ENCODE measurements at regions not wholly inside any gene's neighbourhood (a gene's known extent, or its start where the extent isn't known, plus 50 kb on each side); places are given as distances from the start of the nearest gene placed in this dataset.

DNA sequence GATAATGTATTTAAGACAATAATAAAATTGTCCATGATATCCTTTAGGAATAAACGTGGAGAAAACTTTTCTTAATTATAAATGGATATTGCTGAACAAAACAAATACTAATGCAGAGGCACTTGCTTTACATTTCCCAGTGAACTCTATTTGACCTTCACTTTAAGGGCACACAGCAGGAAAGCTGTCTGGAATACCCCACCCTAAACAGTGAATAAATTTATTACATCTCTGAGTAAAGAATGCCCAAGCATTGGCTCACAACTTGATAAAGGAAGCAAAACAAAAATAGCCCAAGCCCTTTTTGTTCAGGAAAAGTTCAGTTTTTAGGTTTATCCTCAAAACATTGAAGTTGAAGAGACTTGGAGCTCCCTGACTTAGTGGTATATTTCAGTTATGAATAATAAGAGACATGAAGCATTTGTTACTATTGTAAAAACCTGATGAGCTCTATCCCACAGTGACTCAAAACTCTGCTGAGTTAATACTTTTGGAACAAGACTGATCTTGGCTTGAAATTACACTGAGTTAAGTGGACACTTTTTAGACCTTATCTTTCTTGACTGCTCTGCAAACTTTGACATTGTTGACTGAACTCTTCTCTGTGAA, 353.9 kb downstream of the BCKDHB start:
- TF ChIP-seq, protein P1, sequence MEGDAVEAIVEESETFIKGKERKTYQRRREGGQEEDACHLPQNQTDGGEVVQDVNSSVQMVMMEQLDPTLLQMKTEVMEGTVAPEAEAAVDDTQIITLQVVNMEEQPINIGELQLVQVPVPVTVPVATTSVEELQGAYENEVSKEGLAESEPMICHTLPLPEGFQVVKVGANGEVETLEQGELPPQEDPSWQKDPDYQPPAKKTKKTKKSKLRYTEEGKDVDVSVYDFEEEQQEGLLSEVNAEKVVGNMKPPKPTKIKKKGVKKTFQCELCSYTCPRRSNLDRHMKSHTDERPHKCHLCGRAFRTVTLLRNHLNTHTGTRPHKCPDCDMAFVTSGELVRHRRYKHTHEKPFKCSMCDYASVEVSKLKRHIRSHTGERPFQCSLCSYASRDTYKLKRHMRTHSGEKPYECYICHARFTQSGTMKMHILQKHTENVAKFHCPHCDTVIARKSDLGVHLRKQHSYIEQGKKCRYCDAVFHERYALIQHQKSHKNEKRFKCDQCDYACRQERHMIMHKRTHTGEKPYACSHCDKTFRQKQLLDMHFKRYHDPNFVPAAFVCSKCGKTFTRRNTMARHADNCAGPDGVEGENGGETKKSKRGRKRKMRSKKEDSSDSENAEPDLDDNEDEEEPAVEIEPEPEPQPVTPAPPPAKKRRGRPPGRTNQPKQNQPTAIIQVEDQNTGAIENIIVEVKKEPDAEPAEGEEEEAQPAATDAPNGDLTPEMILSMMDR (IDR thresholded peaks at IDR 0.05), result no peak

DNA sequence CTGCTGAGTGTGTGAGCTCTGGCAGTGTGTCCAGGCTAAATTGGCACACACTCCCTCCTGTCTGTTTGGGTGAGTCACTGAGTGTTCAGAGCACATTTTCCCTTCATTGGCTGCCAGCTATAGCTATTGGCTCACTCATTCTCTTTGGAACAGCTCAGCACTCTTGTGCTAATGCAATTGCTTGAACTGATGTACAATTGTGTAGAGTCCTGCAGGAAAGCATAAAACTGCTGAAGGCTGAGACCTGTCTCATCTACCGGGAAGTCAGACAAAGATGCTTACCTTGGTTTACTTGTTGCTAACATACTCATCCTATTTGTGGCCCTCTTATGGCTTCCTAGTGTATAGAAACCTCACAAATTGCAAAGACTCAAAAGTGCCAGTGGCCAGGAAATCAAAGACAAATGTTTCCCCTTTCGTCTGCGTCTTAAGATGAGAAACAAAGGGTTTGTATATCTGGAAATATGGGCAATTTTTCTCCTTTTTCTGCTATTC, 351.0 kb downstream of the BCKDHB start:
- TF ChIP-seq, protein P1 (IDR thresholded peaks at IDR 0.05), result no peak

DNA sequence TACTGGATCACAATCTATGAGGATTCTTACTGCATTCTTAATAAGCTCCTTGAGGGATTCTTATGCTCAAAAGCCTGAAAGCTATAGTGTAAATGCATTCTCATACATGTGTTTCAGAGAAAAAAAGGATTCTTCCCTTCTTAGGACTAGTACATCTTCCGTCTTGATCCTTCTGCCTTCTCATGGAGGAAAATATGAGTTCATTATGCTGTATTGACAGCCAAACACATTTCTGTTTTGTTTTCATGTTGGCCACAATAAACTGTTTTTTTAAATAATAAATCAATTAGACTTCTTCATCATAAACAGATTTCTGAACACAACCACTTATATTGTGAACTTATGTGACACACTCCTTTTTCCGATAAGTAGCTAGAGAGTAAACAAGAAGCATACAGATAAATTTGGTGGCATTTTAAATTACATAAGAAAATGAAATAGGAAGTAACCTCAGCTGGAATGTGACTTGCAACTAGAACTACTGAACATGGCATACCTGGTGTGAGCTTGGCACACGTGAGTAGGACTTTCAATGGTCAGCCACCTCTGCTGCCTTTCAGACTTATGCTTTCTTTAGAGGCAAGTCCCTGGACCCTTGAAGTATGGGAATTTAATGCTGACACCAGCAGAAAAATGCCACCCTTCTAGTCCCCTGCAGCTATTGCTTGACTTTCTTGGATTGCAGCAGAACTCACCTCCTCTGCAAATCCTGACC, 350.4 kb downstream of the BCKDHB start:
- TF ChIP-seq, protein P1 (IDR thresholded peaks at IDR 0.05), result no peak

DNA sequence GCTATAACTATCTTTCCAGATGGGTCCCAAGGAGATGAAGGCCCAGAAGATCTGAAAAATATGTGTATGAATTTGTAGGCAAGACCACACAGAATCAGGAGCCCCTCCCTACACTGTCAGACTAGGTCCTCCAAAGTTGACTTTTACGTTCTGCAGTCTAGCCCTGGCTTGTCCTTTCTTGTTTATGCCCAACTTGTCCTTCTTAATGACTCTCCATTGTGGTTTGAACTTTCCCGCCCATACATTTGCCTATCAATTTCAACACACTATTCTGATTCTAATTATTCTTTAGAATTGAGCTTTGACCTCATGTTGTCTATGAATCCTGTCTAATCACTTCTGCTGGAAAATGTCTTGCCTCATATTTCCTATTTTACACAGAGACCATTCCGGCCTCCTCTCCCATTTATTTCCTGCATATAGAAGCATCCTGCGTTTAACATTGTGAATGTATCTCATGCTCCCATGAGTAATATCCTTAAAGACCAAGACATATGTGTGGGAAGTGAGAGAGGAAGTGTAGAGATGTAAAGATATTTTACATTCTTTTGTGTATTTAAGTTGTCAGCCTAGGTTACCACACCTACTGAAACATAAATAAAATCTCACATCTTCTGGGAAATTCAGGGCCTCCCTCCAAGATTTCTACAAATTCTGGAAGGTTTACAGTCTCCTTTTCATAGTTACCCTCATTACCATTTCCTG, 348.3 kb downstream of the BCKDHB start:
- TF ChIP-seq, protein P1 (IDR thresholded peaks at IDR 0.05), result no peak

DNA sequence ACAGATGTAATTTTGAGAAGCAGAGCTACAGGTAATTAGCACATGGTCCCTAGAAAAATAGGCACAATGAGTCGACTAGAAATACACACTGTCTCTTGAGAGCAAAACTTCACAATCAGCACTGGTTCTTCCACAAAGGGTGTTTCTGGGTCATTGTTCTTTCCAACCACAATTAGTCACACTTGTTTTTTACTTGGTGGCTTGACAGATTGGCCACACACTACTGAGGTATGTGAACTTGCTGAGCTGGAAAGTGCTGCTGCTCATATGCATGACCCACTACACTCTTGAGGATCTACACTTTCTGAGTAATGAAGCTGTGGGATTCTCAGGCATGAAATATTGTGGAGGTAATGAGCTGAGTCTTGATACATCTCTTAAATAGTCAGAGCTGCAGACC, 347.7 kb downstream of the BCKDHB start:
- TF ChIP-seq, protein P1 (IDR thresholded peaks at IDR 0.05), result no peak

DNA sequence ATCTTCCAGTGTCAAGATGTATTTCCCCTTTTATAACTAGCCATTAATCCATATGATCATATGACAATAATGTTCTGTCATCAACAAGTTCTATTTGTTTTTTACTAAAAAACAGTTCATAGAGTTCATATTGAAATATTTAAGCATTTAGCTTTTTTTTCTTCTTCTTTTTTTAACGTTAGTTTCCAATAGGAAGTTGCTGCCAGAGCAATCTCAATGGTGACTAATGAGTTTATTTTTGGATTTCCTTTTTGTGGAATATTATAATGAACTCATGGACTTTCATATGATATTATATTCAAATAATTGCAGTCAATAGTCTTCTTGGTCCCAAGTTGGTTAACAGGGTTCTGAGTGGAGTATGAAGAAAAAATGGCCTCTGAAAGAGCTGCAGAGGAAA, 343.3 kb downstream of the BCKDHB start:
- TF ChIP-seq, protein P1 (IDR thresholded peaks at IDR 0.05), result no peak

DNA sequence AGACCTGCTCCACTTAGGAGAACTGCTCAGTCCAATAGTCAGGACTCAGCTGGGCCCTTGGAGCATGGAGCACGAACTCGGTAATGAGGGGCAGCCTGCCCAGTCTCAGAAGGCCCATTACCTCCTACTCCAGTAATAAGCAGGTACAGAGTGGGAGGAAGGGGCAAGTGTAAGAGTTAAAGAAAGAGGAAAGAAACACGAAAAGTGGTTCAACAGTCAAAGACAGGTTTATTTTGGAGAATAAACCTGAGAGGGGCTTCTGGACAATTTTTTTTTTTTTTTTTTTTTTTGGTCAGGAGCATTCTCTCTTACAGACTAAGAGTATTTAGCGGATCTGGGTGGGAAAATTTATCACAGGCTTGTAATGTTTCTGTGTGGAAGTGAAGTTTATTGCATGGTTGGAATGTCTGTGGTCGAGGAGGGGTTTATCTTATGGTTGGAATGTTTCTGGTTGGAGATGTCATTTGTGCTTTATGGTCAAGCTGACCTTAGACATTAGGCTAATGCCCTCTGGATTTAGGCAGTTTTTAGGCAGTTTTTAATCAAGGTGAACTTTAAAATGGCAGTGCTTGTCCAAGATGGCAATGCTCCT, 340.1 kb downstream of the BCKDHB start:
- TF ChIP-seq, protein P1 (IDR thresholded peaks at IDR 0.05), result no peak
